SK-N-SH (cell line): ENCODE measurements at regions not wholly inside any gene's neighbourhood (a gene's known extent, or its start where the extent isn't known, plus 50 kb on each side); places are given as distances from the start of the nearest gene placed in this dataset.

Experiments used
- CTCF ChIA-PET: fragments of 300-600, 350-600 bp; formaldehyde crosslinking; extraction: SDS; loops from one replicate; lab custom pipeline; 2021; lab: Yijun Ruan, JAX
- POLR2A ChIA-PET: fragments of 350-600 bp; sonication (Branson Sonifier 250); formaldehyde crosslinking; extraction: SDS; loops from one replicate; lab custom pipeline; 2020; ENCODE audit warnings: antibody characterized with exemption, inconsistent platforms; lab: Yijun Ruan, JAX
- DNase-seq: peaks from one replicate; pipeline ENCODE4 v3.0.0; 2012
- H2AFZ ChIP-seq: fragments of 200-600 bp; sonication (generic); 2 replicates; pipeline ENCODE4 v1.8.1; 2016; ENCODE audit warnings: antibody characterized with exemption, mild to moderate bottlenecking, low read depth
- H3F3A ChIP-seq: fragments of 200-600 bp; sonication (generic); replicated peaks from 2 replicates; pipeline ENCODE3; 2016; ENCODE audit warnings: antibody characterized with exemption, mild to moderate bottlenecking; ENCODE audit not compliant: insufficient read depth
- H3K27ac ChIP-seq, 2 experiments: fragments of 200-500 bp in 1 of 2; fragments of 200-600 bp in 1 of 2; sonication (Bioruptor generic) in 1 of 2; sonication (generic), shearing (Covaris generic) in 1 of 2; 2 replicates each; pipeline versions ENCODE4 v1.5.1 to v1.6.1; 2014 to 2016; ENCODE audit warnings: low read depth in 2 of 2, inconsistent platforms in 1 of 2, low read length in 1 of 2, mild to moderate bottlenecking in 1 of 2, mixed read lengths in 1 of 2
- H3K27me3 ChIP-seq: fragments of 200-600 bp; sonication (generic), shearing (Covaris generic); 2 replicates; pipeline ENCODE4 v1.6.1; 2016; ENCODE audit warnings: mixed run types; ENCODE audit not compliant: insufficient read depth
- H3K36me3 ChIP-seq, 2 experiments: fragments of 200-500 bp in 1 of 2; fragments of 200-600 bp in 1 of 2; sonication (Bioruptor generic) in 1 of 2; sonication (generic) in 1 of 2; replicated peaks in 1 of 2; 2 replicates each; pipeline versions ENCODE3 to v1.5.1; 2014 to 2016; ENCODE audit warnings: low read length in 1 of 2, mild to moderate bottlenecking in 1 of 2; ENCODE audit not compliant: insufficient read depth in 2 of 2, control insufficient read depth in 1 of 2
- H3K4me1 ChIP-seq, 2 experiments: fragments of 200-500 bp in 1 of 2; fragments of 200-600 bp in 1 of 2; sonication (Bioruptor generic) in 1 of 2; sonication (generic), shearing (Covaris generic) in 1 of 2; 2 replicates each; pipeline versions ENCODE4 v1.5.1 to v1.6.1; 2014 to 2016; ENCODE audit warnings: low read depth in 1 of 2, low read length in 1 of 2, mixed run types in 1 of 2; ENCODE audit not compliant: insufficient read depth in 2 of 2, control insufficient read depth in 1 of 2
- H3K4me2 ChIP-seq: fragments of 200-600 bp; sonication (generic), shearing (Covaris generic); 2 replicates; pipeline ENCODE4 v1.6.1; 2017; ENCODE audit warnings: mixed run types
- H3K4me3 ChIP-seq, 2 experiments: fragments of 200-500 bp in 1 of 2; fragments of 200-600 bp in 1 of 2; sonication (Bioruptor generic) in 1 of 2; sonication (generic), shearing (Covaris generic) in 1 of 2; 2 replicates each; pipeline versions ENCODE4 v1.5.1 to v1.8.1; 2014 to 2016; ENCODE audit warnings: low read depth in 2 of 2, inconsistent platforms in 1 of 2, low read length in 1 of 2, mild to moderate bottlenecking in 1 of 2, mixed read lengths in 1 of 2, moderate library complexity in 1 of 2
- H3K79me2 ChIP-seq: fragments of 200-600 bp; sonication (generic); 2 replicates; pipeline ENCODE4 v1.8.1; 2017; ENCODE audit warnings: mild to moderate bottlenecking; ENCODE audit not compliant: insufficient read depth
- H3K9ac ChIP-seq: fragments of 200-600 bp; sonication (generic); 2 replicates; pipeline ENCODE4 v1.6.1; 2017; ENCODE audit warnings: mixed run types
- H3K9me2 ChIP-seq: fragments of 200-600 bp; sonication (generic); 2 replicates; pipeline ENCODE4 v1.6.1; 2017; ENCODE audit warnings: mixed run types
- H3K9me3 ChIP-seq: fragments of 200-600 bp; sonication (generic); 2 replicates; pipeline ENCODE4 v1.6.1; 2017; ENCODE audit warnings: mixed run types, mild to moderate bottlenecking, moderate library complexity
- H4K20me1 ChIP-seq: fragments of 200-600 bp; sonication (generic); 2 replicates; pipeline ENCODE4 v1.6.1; 2017; ENCODE audit warnings: mild to moderate bottlenecking, mixed run types; ENCODE audit not compliant: insufficient read depth
- CHD2 ChIP-seq: fragments of 150-350 bp; IDR thresholded peaks from 2 replicates; pipeline ENCODE4 v1.6.1; 2018; ENCODE audit warnings: low read length; ENCODE audit not compliant: partially characterized antibody
- ELF1 ChIP-seq: IDR thresholded peaks from 2 replicates; pipeline ENCODE4 v1.4.0; 2012
- FOXM1 ChIP-seq: IDR thresholded peaks from 2 replicates; pipeline ENCODE4 v1.4.0; 2012; ENCODE audit warnings: low read depth, mild to moderate bottlenecking
- GABPA ChIP-seq: IDR thresholded peaks from 2 replicates; pipeline ENCODE4 v1.4.0; 2012; ENCODE audit warnings: low read depth, mild to moderate bottlenecking
- GATA2 ChIP-seq: sonication (generic); formaldehyde crosslinking; IDR thresholded peaks from 2 replicates; pipeline ENCODE4 v1.5.0; 2020; ENCODE audit warnings: mild to moderate bottlenecking, missing genetic modification reagents
- JUND ChIP-seq: IDR thresholded peaks from 2 replicates; pipeline ENCODE4 v1.4.0; 2012
- MEF2A ChIP-seq: IDR thresholded peaks from 2 replicates; pipeline ENCODE4 v1.4.0; 2012; ENCODE audit warnings: low read depth, borderline replicate concordance
- NFIC ChIP-seq: IDR thresholded peaks from 2 replicates; pipeline ENCODE4 v1.4.0; 2012; ENCODE audit warnings: borderline replicate concordance
- NRF1 ChIP-seq: IDR thresholded peaks from 2 replicates; pipeline ENCODE4 v1.6.1; 2012; ENCODE audit warnings: low read depth, mild to moderate bottlenecking, low read length
- PBX3 ChIP-seq: IDR thresholded peaks from 2 replicates; pipeline ENCODE4; 2012
- RCOR1 ChIP-seq: fragments of 150-350 bp; IDR thresholded peaks from 2 replicates; pipeline ENCODE4 v1.6.1; 2017; ENCODE audit warnings: antibody characterized with exemption, low read length
- RFX5 ChIP-seq: IDR thresholded peaks from 2 replicates; pipeline ENCODE4 v1.6.1; 2012; ENCODE audit warnings: mild to moderate bottlenecking, improper control_type of control experiment, low read length
- SIN3A ChIP-seq: IDR thresholded peaks from 2 replicates; pipeline ENCODE4 v1.6.1; 2012; ENCODE audit warnings: low read depth, mild to moderate bottlenecking, low read length, moderate library complexity, borderline replicate concordance
- SMC3 ChIP-seq: IDR thresholded peaks from 2 replicates; pipeline ENCODE4 v1.6.1; 2012; ENCODE audit warnings: low read depth, low read length, improper control_type of control experiment
- TAF1 ChIP-seq: IDR thresholded peaks from 2 replicates; pipeline ENCODE4 v1.6.1; 2012; ENCODE audit warnings: low read depth, mild to moderate bottlenecking, low read length, moderate library complexity, borderline replicate concordance
- USF2 ChIP-seq: fragments of 150-350 bp; IDR thresholded peaks from 2 replicates; pipeline ENCODE4 v1.6.1; 2017; ENCODE audit warnings: antibody characterized with exemption, low read length, low read depth, borderline replicate concordance
- YY1 ChIP-seq: IDR thresholded peaks from 2 replicates; pipeline ENCODE4 v1.4.0; 2012; ENCODE audit warnings: low read depth, mild to moderate bottlenecking
- WGBS: methylation state at CpG from one replicate; pipeline ENCODE4 v1.1.6; 2017; ENCODE audit warnings: low lambda C conversion rate; 5-methylcytosine and 5-hydroxymethylcytosine counted together
- TF ChIP-seq, protein P1 (sequence below): fragments of 200-600 bp; sonication (generic); IDR thresholded peaks from 2 replicates; pipeline ENCODE4 v1.6.1; 2017; ENCODE audit warnings: antibody characterized with exemption, mild to moderate bottlenecking, moderate library complexity
- TF ChIP-seq, protein P2 (sequence below): IDR thresholded peaks from 2 replicates; pipeline ENCODE4 v1.4.0; 2012; ENCODE audit warnings: low read depth
- TF ChIP-seq, protein P3 (sequence below): IDR thresholded peaks from 2 replicates; pipeline ENCODE4 v1.4.0; 2012; ENCODE audit warnings: low read depth, borderline replicate concordance

DNA sequence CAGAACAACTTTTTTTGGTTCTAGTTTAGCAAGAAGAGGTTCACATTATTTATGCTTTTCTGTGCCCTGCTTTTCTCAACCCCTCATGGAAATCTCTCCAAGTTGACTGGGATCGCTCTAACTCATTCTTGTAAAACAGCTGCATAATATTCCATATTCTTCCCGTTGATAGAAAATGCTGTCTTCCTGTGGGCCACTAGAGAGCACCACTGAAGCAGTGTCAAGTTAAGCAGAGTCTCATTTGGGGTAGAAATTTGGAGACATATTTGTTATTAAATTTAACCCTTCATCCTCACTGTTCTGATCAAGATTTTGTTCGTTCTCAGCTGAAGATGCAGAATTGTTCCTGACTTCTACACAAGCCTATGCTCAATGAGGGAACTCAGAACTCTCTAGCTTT lies 140.1 kb downstream of the CEMIP2 start:
- H4K20me1 ChIP-seq = no peaks in the 10 kb centered on the region
- H3K9me3 ChIP-seq = no peaks in the 10 kb centered on the region
- H3F3A ChIP-seq = no peaks in the 10 kb centered on the region
- H3K4me2 ChIP-seq = no peak overlapping the region
- H3K9me2 ChIP-seq = no peaks in the 10 kb centered on the region
- no peak overlapping the region for H2AFZ ChIP-seq
- 28% methylated on average over 3 of the region's 3 CpGs for WGBS
- no peak overlapping the region for H3K9ac ChIP-seq
- CTCF ChIA-PET = interaction anchor here (1.2 kb wide), 1 partner anchor 11 kb away, joined by 4 read pairs; no protein-coding TSS in a partner anchor
- no peak overlapping the region for H3K4me3 ChIP-seq
- no peak for DNase-seq
- POLR2A ChIA-PET = interaction anchor here (0.5 kb wide), 1 partner anchor 122 kb away, joined by 3 read pairs; no protein-coding TSS in a partner anchor
- no peak overlapping the region for H3K27ac ChIP-seq
- TF ChIP-seq PBX3 = no peak
- TF ChIP-seq, protein P1, sequence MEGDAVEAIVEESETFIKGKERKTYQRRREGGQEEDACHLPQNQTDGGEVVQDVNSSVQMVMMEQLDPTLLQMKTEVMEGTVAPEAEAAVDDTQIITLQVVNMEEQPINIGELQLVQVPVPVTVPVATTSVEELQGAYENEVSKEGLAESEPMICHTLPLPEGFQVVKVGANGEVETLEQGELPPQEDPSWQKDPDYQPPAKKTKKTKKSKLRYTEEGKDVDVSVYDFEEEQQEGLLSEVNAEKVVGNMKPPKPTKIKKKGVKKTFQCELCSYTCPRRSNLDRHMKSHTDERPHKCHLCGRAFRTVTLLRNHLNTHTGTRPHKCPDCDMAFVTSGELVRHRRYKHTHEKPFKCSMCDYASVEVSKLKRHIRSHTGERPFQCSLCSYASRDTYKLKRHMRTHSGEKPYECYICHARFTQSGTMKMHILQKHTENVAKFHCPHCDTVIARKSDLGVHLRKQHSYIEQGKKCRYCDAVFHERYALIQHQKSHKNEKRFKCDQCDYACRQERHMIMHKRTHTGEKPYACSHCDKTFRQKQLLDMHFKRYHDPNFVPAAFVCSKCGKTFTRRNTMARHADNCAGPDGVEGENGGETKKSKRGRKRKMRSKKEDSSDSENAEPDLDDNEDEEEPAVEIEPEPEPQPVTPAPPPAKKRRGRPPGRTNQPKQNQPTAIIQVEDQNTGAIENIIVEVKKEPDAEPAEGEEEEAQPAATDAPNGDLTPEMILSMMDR = peak; percentile 42
- no peaks in the 10 kb centered on the region for H3K36me3 ChIP-seq
- H3K79me2 ChIP-seq = no peaks in the 10 kb centered on the region
- peaks cover 10% of the 10 kb centered on the region for H3K27me3 ChIP-seq
- no peaks in the 10 kb centered on the region for H3K4me1 ChIP-seq

- H2AFZ ChIP-seq = no peak overlapping the region
- no peaks in the 10 kb centered on the region for H3K36me3 ChIP-seq
- POLR2A ChIA-PET = no interaction called here
- no peak for DNase-seq
- no peak overlapping the region for H3K9ac ChIP-seq
- H3F3A ChIP-seq = no peaks in the 10 kb centered on the region
- H3K27ac ChIP-seq = no peak overlapping the region
- no peak overlapping the region for H3K4me2 ChIP-seq
- TF ChIP-seq GATA2 (CRISPR knock-in tag) (no peak), ELF1 (no peak), RFX5 (no peak), YY1 (no peak), FOXM1 (no peak), USF2 (no peak), SMC3 (no peak), CHD2 (no peak), NRF1 (no peak), GABPA (no peak), JUND (no peak), TAF1 (no peak), MEF2A (no peak), SIN3A (no peak), NFIC (no peak), RCOR1 (no peak)
- TF ChIP-seq, protein P2, sequence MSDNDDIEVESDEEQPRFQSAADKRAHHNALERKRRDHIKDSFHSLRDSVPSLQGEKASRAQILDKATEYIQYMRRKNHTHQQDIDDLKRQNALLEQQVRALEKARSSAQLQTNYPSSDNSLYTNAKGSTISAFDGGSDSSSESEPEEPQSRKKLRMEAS = no peak
- TF ChIP-seq, protein P1 = no peak
- TF ChIP-seq, protein P3, sequence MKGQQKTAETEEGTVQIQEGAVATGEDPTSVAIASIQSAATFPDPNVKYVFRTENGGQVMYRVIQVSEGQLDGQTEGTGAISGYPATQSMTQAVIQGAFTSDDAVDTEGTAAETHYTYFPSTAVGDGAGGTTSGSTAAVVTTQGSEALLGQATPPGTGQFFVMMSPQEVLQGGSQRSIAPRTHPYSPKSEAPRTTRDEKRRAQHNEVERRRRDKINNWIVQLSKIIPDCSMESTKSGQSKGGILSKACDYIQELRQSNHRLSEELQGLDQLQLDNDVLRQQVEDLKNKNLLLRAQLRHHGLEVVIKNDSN = no peak
- no peak overlapping the region for H3K4me3 ChIP-seq
- H4K20me1 ChIP-seq = no peaks in the 10 kb centered on the region
- no peaks in the 10 kb centered on the region for H3K9me2 ChIP-seq
- CTCF ChIA-PET = interaction anchor here (1.2 kb wide), 1 partner anchor 11 kb away, joined by 4 read pairs; no protein-coding TSS in a partner anchor
- H3K9me3 ChIP-seq = no peaks in the 10 kb centered on the region
- H3K4me1 ChIP-seq = no peaks in the 10 kb centered on the region
- 3% methylated on average over 1 of the region's 1 CpG for WGBS
- no peaks in the 10 kb centered on the region for H3K79me2 ChIP-seq
- H3K27me3 ChIP-seq = peaks cover 6% of the 10 kb centered on the region
Observed at GRCh38 chr9:71627537-71627936, 140.8 kb downstream of the CEMIP2 start.
